Fibroblast of mammary gland (primary cell): ENCODE measurements at regions not wholly inside any gene's neighbourhood (a gene's known extent, or its start where the extent isn't known, plus 50 kb on each side); places are given as distances from the start of the nearest gene placed in this dataset.
A peak's percentile ranks its signal among the peaks of the same experiment; 100 is the strongest.

ENCODE experiments used
- DNase-seq: peaks from one replicate; pipeline ENCODE4 v3.0.0-alpha.2; 2010; ENCODE audit warnings: low read depth
- H3K4me3 ChIP-seq: 2 replicates; pipeline ENCODE4 v1.5.1; 2011; ENCODE audit warnings: low read depth, mild to moderate bottlenecking, low read length, moderate library complexity; ENCODE audit not compliant: control insufficient read depth
- CTCF ChIP-seq: conservative IDR thresholded peaks from 2 replicates; pipeline ENCODE4 v1.5.1; 2011; ENCODE audit warnings: low read depth, low read length, inconsistent platforms; ENCODE audit not compliant: control insufficient read depth, insufficient read depth

GRCh38 chr6:23518294-23518693, 607.7 kb upstream of the NRSN1 start:
- no peak overlapping the region for H3K4me3 ChIP-seq
- DNase-seq, result no peak
- TF ChIP-seq CTCF, result no peak

GRCh38 chr6:23522792-23523547, 603.0 kb upstream of the NRSN1 start:
- no peak for TF ChIP-seq CTCF
- no peak for DNase-seq
- H3K4me3 ChIP-seq, result no peak overlapping the region

- TF ChIP-seq CTCF, result no peak
Observed at GRCh38 chr6:23523771-23524170, 602.2 kb upstream of the NRSN1 start.

GRCh38 chr6:23524548-23524947, 601.5 kb upstream of the NRSN1 start:
- no peak for DNase-seq
- no peak for TF ChIP-seq CTCF
- no peak overlapping the region for H3K4me3 ChIP-seq

More at GRCh38 chr6:23523771-23524170, 602.2 kb upstream of the NRSN1 start:
- no peak overlapping the region for H3K4me3 ChIP-seq
- DNase-seq, result no peak

- peak; percentile 69 for DNase-seq
- H3K4me3 ChIP-seq, result no peak overlapping the region
- no peak for TF ChIP-seq CTCF
Observed at GRCh38 chr6:23526526-23526925, 599.5 kb upstream of the NRSN1 start.

- no peak for DNase-seq
- H3K4me3 ChIP-seq, result no peak overlapping the region
- TF ChIP-seq CTCF, result no peak
Observed at GRCh38 chr6:23529902-23530301, 596.1 kb upstream of the NRSN1 start.
